Mesenchymal stem cell (in vitro differentiated cells and primary cell): ENCODE measurements at regions not wholly inside any gene's neighbourhood (a gene's known extent, or its start where the extent isn't known, plus 50 kb on each side); places are given as distances from the start of the nearest gene placed in this dataset.

Source experiments
- DNase-seq: peaks from one replicate; pipeline ENCODE4 v3.0.0-alpha.2; 2013
- H2AFZ ChIP-seq: one replicate; pipeline ENCODE4 v1.6.1; 2013; ENCODE audit warnings: low read depth, mild to moderate bottlenecking, control low read depth, inconsistent platforms, low read length, moderate library complexity
- H2AK5ac ChIP-seq: 2 replicates; pipeline ENCODE4 v1.6.1; 2013; ENCODE audit warnings: low read length, moderate library complexity, mild to moderate bottlenecking, inconsistent platforms; ENCODE audit not compliant: severe bottlenecking
- H2BK120ac ChIP-seq: one replicate; pipeline ENCODE4 v1.6.1; 2013; ENCODE audit warnings: low read depth, mild to moderate bottlenecking, inconsistent platforms, low read length, moderate library complexity
- H2BK12ac ChIP-seq, 2 experiments: one replicate each; pipeline ENCODE4 v1.6.1; 2013; ENCODE audit warnings: inconsistent platforms in 2 of 2, low read length in 2 of 2, mild to moderate bottlenecking in 2 of 2, moderate library complexity in 2 of 2, control low read depth in 1 of 2
- H2BK15ac ChIP-seq: one replicate; pipeline ENCODE4 v1.6.1; 2013; ENCODE audit warnings: mild to moderate bottlenecking, low read depth, inconsistent platforms; ENCODE audit not compliant: poor library complexity, severe bottlenecking
- H2BK5ac ChIP-seq: 2 replicates; pipeline ENCODE4 v1.6.1; 2013; ENCODE audit warnings: low read depth, mild to moderate bottlenecking, low read length, control low read depth, inconsistent platforms; ENCODE audit not compliant: poor library complexity, severe bottlenecking
- H3K14ac ChIP-seq, 2 experiments: one replicate each; pipeline ENCODE4 v1.6.1; 2013; ENCODE audit warnings: inconsistent platforms in 2 of 2, low read length in 2 of 2, control low read depth in 1 of 2, mild to moderate bottlenecking in 1 of 2, moderate library complexity in 1 of 2
- H3K18ac ChIP-seq, 2 experiments: one replicate each; pipeline ENCODE4 v1.6.1; 2013; ENCODE audit warnings: inconsistent platforms in 2 of 2, low read length in 2 of 2, control low read depth in 1 of 2, low read depth in 1 of 2, mild to moderate bottlenecking in 1 of 2
- H3K23ac ChIP-seq, 2 experiments: one replicate each; pipeline ENCODE4 v1.6.1; 2013; ENCODE audit warnings: inconsistent platforms in 2 of 2, low read length in 2 of 2, mild to moderate bottlenecking in 2 of 2, moderate library complexity in 2 of 2, control low read depth in 1 of 2
- H3K27ac ChIP-seq: 2 replicates; pipeline ENCODE4 v1.5.1; 2013; ENCODE audit warnings: mild to moderate bottlenecking, moderate library complexity, low read length, control low read depth, inconsistent platforms; ENCODE audit not compliant: poor library complexity, severe bottlenecking
- H3K27me3 ChIP-seq, 2 experiments: 2 replicates each; pipeline versions ENCODE4 v1.6.1 to v1.7.0; 2013; ENCODE audit warnings: low read length in 2 of 2, mild to moderate bottlenecking in 2 of 2, moderate library complexity in 2 of 2, control low read depth in 1 of 2, inconsistent platforms in 1 of 2; ENCODE audit not compliant: control insufficient read depth in 1 of 2, insufficient read depth in 1 of 2
- H3K36me3 ChIP-seq, 2 experiments: 2 replicates each; pipeline versions ENCODE4 v1.6.1 to v1.7.0; 2013; ENCODE audit warnings: low read length in 2 of 2, control low read depth in 1 of 2, inconsistent platforms in 1 of 2, low read depth in 1 of 2, mild to moderate bottlenecking in 1 of 2; ENCODE audit not compliant: insufficient read depth in 2 of 2, control insufficient read depth in 1 of 2
- H3K4ac ChIP-seq, 2 experiments: one replicate each; pipeline ENCODE4 v1.6.1; 2013; ENCODE audit warnings: inconsistent platforms in 2 of 2, low read length in 2 of 2, mild to moderate bottlenecking in 2 of 2, moderate library complexity in 2 of 2, control low read depth in 1 of 2, low read depth in 1 of 2
- H3K4me1 ChIP-seq: 2 replicates; pipeline ENCODE4 v1.6.1; 2013; ENCODE audit warnings: low read depth, low read length, control low read depth; ENCODE audit not compliant: control insufficient read depth, insufficient read depth
- H3K4me2 ChIP-seq: 2 replicates; pipeline ENCODE4 v1.6.1; 2013; ENCODE audit warnings: low read length, mild to moderate bottlenecking, inconsistent platforms; ENCODE audit not compliant: poor library complexity, severe bottlenecking
- H3K4me3 ChIP-seq, 2 experiments: 2 replicates each; pipeline versions ENCODE4 v1.5.1 to v1.7.0; 2013; ENCODE audit warnings: low read length in 2 of 2, mild to moderate bottlenecking in 2 of 2, control low read depth in 1 of 2, low read depth in 1 of 2; ENCODE audit not compliant: insufficient read depth in 1 of 2
- H3K79me1 ChIP-seq: replicated peaks from 2 replicates; pipeline ENCODE4 v1.6.1; 2013; ENCODE audit warnings: mild to moderate bottlenecking, control low read depth, low read length, inconsistent platforms; ENCODE audit not compliant: poor library complexity, severe bottlenecking
- H3K9ac ChIP-seq: 2 replicates; pipeline ENCODE4 v1.7.0; 2013; ENCODE audit warnings: mild to moderate bottlenecking, low read length, moderate library complexity
- H3K9me3 ChIP-seq: 2 replicates; pipeline ENCODE4 v1.7.0; 2013; ENCODE audit warnings: mild to moderate bottlenecking, low read length; ENCODE audit not compliant: control insufficient read depth
- H4K8ac ChIP-seq: one replicate; pipeline ENCODE4 v1.6.1; 2013; ENCODE audit warnings: inconsistent platforms, mild to moderate bottlenecking, low read length, moderate library complexity
- H4K91ac ChIP-seq: one replicate; pipeline ENCODE4 v1.6.1; 2013; ENCODE audit warnings: mild to moderate bottlenecking, low read length, inconsistent platforms
- WGBS: methylation state at CpG from one replicate; pipeline ENCODE4 v1.1.7; 2013; ENCODE audit warnings: mixed read lengths; 5-methylcytosine and 5-hydroxymethylcytosine counted together

- Histone ChIP-seq H2AK5ac (no peak overlapping the region), H2BK5ac (no peak overlapping the region), H2BK120ac (no peak overlapping the region), H3K14ac (no peak overlapping the region), H3K4me1 (peaks cover 3% of the 10 kb centered on the region), H3K36me3 (no peaks in the 10 kb centered on the region), H3K18ac (no peak overlapping the region), H4K91ac (no peak overlapping the region), H2BK12ac (no peak overlapping the region), H3K27me3 (no peaks in the 10 kb centered on the region), H3K4me3 (no peak overlapping the region), H3K79me1 (no peaks in the 10 kb centered on the region), H3K9me3 (no peaks in the 10 kb centered on the region), H4K8ac (no peak overlapping the region), H2BK15ac (no peak overlapping the region), H2AFZ (no peak overlapping the region), H3K27ac (no peak overlapping the region), H3K23ac (no peak overlapping the region), H3K4me2 (no peak overlapping the region), H3K4ac (no peak overlapping the region), H3K9ac (no peak overlapping the region)
- WGBS = 100% methylated on average over 3 of the region's 5 CpGs
- DNase-seq = no peak
These were observed 184.2 kb upstream of the RREB1 start for GRCh38 chr6:6923605-6924004.

GRCh38 chr6:6924708-6925107, 183.1 kb upstream of the RREB1 start:
- Histone ChIP-seq H2BK5ac (no peak overlapping the region), H2AFZ (no peak overlapping the region), H3K4ac (no peak overlapping the region), H3K4me1 (peaks cover 3% of the 10 kb centered on the region), H3K27ac (no peak overlapping the region), H3K9me3 (no peaks in the 10 kb centered on the region), H3K79me1 (no peaks in the 10 kb centered on the region), H4K8ac (no peak overlapping the region), H2BK12ac (no peak overlapping the region), H2AK5ac (peak overlapping the region; percentile 79), H2BK15ac (no peak overlapping the region), H3K23ac (no peak overlapping the region), H3K9ac (no peak overlapping the region), H3K27me3 (peaks cover 0 to under 1% of the 10 kb centered on the region in 2 experiments), H2BK120ac (no peak overlapping the region), H3K14ac (no peak overlapping the region), H3K18ac (no peak overlapping the region), H3K4me3 (no peak overlapping the region), H4K91ac (no peak overlapping the region), H3K4me2 (no peak overlapping the region), H3K36me3 (no peaks in the 10 kb centered on the region)
- 100% methylated on average over 5 of the region's 5 CpGs for WGBS
- DNase-seq = no peak

- no peak overlapping the region for H3K14ac ChIP-seq
- no peak overlapping the region for H3K4me3 ChIP-seq
- 68% methylated on average over 10 of the region's 10 CpGs for WGBS
- H3K4me2 ChIP-seq = no peak overlapping the region
- H3K79me1 ChIP-seq = no peaks in the 10 kb centered on the region
- no peak overlapping the region for H2BK5ac ChIP-seq
- H3K4me1 ChIP-seq = peaks cover 3% of the 10 kb centered on the region
- H2AFZ ChIP-seq = no peak overlapping the region
- no peaks in the 10 kb centered on the region for H3K9me3 ChIP-seq
- H3K18ac ChIP-seq = peak overlapping the region in 1 of 2 experiments; percentile 41
- no peak overlapping the region for H2BK12ac ChIP-seq
- H4K8ac ChIP-seq = no peak overlapping the region
- no peak overlapping the region for H2BK15ac ChIP-seq
- no peaks in the 10 kb centered on the region for H3K36me3 ChIP-seq
- H4K91ac ChIP-seq = peak overlapping the region; percentile 22
- H3K27ac ChIP-seq = no peak overlapping the region
- no peak overlapping the region for H2BK120ac ChIP-seq
- peak overlapping the region; percentile 44 for H2AK5ac ChIP-seq
- peaks cover 0 to 5% of the 10 kb centered on the region in 2 experiments for H3K27me3 ChIP-seq
- H3K9ac ChIP-seq = no peak overlapping the region
- peak; percentile 59 for DNase-seq
- no peak overlapping the region for H3K4ac ChIP-seq
- H3K23ac ChIP-seq = no peak overlapping the region
These were observed 182.2 kb upstream of the RREB1 start for GRCh38 chr6:6925391-6926164.

GRCh38 chr6:6926856-6927255, 180.9 kb upstream of the RREB1 start:
- 94% methylated on average over 7 of the region's 7 CpGs for WGBS
- no peak overlapping the region for H3K14ac ChIP-seq

More at GRCh38 chr6:6926856-6927255, 180.9 kb upstream of the RREB1 start:
- no peaks in the 10 kb centered on the region for H3K79me1 ChIP-seq
- no peak overlapping the region for H2AK5ac ChIP-seq
- no peak overlapping the region for H4K91ac ChIP-seq
- H3K23ac ChIP-seq = no peak overlapping the region
- peaks cover 3% of the 10 kb centered on the region for H3K4me1 ChIP-seq
- H3K36me3 ChIP-seq = no peaks in the 10 kb centered on the region
- H2BK15ac ChIP-seq = peak overlapping the region; percentile 12
- no peak overlapping the region for H3K9ac ChIP-seq
- H3K4ac ChIP-seq = no peak overlapping the region
- no peak overlapping the region for H4K8ac ChIP-seq
- no peak overlapping the region for H3K27ac ChIP-seq
- no peak overlapping the region for H3K4me2 ChIP-seq
- no peak overlapping the region for H3K4me3 ChIP-seq
- H3K9me3 ChIP-seq = no peaks in the 10 kb centered on the region
- H2BK120ac ChIP-seq = no peak overlapping the region
- no peak overlapping the region for H3K18ac ChIP-seq
- H2BK12ac ChIP-seq = no peak overlapping the region
- H2AFZ ChIP-seq = no peak overlapping the region
- DNase-seq = no peak
- H3K27me3 ChIP-seq = peaks cover 0 to 5% of the 10 kb centered on the region in 2 experiments
- no peak overlapping the region for H2BK5ac ChIP-seq
